ENCODE measurements at regions not wholly inside any gene's neighbourhood (a gene's known extent, or its start where the extent isn't known, plus 50 kb on each side); places are given as distances from the start of the nearest gene placed in this dataset.

DNA sequence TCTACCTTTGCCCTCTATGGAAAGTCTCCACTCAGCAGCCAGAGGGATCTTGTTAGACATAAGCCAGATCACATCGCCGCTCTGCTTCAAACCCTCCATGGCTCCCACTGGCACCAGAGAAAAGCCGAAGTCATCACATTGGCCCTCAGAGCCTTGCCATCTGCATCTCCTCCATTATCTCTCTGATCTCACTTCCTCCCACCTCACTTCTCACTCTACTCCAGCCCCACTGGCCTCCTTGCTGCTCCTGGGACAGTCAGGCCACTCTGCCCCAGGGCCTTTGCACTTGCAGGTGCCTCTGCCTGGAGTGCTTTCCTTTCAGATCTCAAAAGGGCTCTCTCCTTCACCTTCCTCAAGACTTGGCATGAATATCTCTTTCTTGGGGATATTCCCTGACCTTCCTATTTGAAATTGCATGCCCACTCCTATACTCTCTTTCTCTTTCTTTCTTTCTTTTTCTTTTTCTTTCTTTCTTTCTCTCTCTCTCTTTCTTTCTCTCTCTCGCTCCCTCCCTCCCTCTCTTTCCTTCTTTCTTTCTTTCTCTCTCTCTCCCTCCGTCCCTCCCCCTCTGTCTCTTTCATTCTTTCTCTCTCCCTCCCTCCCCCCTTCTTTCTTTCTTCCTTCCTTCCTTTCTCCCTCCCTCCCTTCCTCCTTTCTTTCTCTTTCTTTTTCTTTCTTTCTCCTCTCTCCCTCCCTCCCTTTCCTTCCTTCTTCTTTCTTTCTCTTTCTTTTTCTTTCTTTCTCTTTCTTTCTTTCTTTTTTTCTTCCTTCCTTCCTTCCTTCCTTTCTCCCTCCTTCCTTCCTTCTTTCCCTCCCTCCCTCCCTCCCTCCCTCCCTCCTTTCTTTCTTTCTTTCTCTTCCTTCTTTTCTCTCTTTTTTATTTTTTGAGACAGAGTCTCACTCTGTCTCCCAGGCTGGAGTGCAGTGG lies 96.0 kb upstream of the CASZ1 start:
- TF ChIP-seq POLR2A (IDR thresholded peaks at IDR 0.05; ENCODE audit: low read depth, low read length), result no peak
- TF ChIP-seq, protein P1, sequence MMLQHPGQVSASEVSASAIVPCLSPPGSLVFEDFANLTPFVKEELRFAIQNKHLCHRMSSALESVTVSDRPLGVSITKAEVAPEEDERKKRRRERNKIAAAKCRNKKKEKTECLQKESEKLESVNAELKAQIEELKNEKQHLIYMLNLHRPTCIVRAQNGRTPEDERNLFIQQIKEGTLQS (IDR thresholded peaks at IDR 0.05; ENCODE audit: borderline replicate concordance, extremely low read depth, low read depth, low read length), result no peak

Measured in GM12878 (cell line).